ENCODE measurements at regions not wholly inside any gene's neighbourhood (a gene's known extent, or its start where the extent isn't known, plus 50 kb on each side); places are given as distances from the start of the nearest gene placed in this dataset.
"Not testable (repeated sequence)": the region's sequence is repeated elsewhere in the genome, so short reads cannot be mapped to it uniquely, and the experiment has no call there.

DNA sequence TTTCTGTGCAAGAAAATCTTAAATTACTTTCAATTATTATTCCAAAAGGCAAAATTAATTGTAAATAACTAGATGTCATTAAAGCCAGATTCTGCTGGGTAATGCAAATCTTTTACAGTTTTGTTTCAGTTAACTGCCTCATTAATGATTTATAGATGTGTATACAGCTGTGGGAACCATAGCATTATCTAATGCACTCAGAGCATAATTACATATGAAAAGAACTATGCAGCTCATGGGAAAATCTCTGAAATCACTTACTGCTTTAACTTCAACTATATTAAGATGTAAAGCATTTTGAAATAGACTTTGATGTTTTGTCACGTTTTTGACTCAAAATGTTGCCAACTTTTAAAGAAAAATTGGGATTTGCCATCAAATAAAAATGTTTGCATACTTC lies 630.3 kb upstream of the KLHL4 start:
- DNase-seq (ENCODE audit: insufficient read length, low spot score), result no peak
- FAIRE-seq, result no peak
- TF ChIP-seq POLR2A (IDR thresholded peaks at IDR 0.05; ENCODE audit: low read depth, low read length), result no peak

DNA sequence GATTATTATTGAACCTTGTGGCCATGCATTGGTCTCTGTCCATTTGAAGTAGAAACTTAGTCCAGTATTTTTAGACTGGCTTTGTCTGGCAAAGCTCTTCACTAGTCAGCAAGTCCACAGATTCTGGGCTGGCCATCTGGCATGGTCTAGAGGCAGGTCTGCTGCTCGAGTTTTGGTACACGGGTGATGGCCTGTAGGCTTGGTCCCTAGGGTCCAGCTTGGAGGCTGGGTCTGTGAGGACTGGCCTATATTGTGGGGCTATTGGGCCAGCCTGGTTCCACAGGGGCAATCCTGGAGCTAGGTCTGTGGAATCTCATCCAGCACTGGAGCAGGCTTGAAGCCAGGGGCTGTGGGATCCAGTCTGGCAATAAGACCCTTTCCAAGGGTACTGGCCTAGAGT lies 607.6 kb upstream of the KLHL4 start:
- FAIRE-seq (no peak), DNase-seq (ENCODE audit: insufficient read length, low spot score) (no peak)
- TF ChIP-seq POLR2A (IDR thresholded peaks at IDR 0.05; ENCODE audit: low read depth, low read length), result no peak

DNA sequence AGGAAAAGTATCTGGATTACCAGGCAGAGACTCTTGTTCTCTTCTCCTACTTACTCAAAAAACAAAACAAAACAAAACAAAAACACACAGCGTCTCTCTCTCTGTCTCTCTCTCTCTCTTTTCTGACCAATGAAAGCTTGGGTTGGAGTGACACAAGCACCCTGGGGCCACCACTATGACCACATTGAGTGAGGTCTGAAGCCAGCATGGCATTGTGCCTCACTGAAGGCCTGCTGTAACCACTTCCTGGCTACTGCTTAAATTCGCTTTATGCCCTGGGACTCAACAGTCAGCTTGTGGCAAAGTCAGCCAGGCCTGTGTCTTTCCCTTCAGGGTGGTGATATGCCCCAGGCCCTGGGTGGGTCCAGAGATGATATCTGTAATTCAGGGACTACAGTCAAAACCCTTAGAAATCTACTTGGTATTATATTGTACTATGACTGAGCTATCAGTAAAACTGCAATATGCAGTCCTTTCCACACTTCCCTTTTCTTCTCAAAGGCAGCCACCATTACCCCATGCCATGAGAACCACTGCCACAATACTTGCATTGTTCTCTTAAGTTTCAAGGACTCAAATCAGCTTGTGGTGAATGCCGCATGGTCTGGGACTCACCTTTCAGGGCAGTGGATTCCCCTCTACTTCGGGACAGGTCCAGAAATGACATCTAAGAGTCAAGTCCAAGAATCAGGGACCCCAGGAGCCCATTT lies 606.8 kb upstream of the KLHL4 start:
- no peak for DNase-seq (ENCODE audit: insufficient read length, low spot score)
- FAIRE-seq, result no peak
- TF ChIP-seq POLR2A (IDR thresholded peaks at IDR 0.05; ENCODE audit: low read depth, low read length), result no peak

DNA sequence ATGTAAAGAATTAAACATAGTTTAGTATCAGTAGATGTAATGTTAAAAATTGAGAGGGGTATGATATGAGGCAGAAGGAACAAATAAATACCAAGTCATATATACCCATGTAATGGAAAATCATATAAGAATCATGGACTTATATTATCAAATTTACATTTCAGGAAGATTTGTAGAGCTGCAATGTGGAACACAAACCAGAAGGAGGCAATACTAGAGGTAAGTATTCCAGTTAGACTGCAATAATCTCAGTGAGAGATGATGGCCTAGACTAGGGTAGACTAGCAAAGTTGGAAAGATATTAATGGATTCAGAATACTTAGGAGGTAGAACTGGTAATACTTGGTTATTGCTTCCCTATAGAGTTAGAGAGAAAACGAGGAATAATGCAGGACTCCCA lies 603.0 kb upstream of the KLHL4 start:
- TF ChIP-seq POLR2A (IDR thresholded peaks at IDR 0.05; ENCODE audit: low read depth, low read length), result no peak
- no peak for DNase-seq (ENCODE audit: insufficient read length, low spot score)

DNA sequence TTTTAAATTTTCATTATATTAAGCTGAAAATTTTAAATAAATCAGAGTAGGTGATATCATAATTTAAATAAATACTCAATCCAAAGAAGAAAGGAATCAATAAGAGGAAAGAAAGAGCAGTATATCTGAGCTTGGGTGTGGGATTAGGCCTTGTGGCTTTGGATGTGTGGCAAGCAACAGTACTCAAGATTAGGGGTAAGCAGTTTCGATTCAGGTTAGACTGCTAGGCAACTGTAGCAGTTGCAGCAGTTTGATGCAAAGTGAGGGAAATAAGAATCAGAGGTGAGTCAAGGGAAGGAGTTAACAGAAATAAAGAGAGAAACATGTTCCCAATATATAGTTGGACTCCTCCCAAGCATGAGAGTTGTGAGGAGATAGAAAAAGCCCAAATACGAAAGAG lies 599.6 kb upstream of the KLHL4 start:
- no peak for TF ChIP-seq POLR2A (IDR thresholded peaks at IDR 0.05; ENCODE audit: low read depth, low read length)
- FAIRE-seq (no peak), DNase-seq (ENCODE audit: insufficient read length, low spot score) (no peak)

More for the DNA sequence above, 603.0 kb upstream of the KLHL4 start:
- FAIRE-seq, result no peak

DNA sequence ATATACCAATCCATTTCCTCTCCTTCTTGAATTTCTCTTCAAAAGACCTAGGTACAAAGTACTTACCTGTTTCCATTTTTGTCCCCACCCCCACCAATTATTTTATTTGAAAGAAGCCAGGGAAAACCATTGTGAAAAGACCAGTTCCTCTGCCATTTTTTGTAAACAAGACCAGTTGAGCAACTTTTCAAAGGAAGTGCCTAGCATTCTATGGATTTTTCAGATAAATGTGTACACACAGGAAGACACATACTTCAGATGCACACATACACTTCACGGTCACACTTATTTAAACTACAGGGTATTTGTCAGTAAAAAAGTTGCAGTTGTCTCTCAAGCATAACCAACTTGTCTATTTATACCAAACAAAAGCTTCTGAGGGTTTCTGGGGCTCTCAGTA lies 587.2 kb upstream of the KLHL4 start:
- no peak for DNase-seq (ENCODE audit: insufficient read length, low spot score)
- TF ChIP-seq POLR2A (IDR thresholded peaks at IDR 0.05; ENCODE audit: low read depth, low read length), result no peak
- no peak for FAIRE-seq

- no peak for TF ChIP-seq POLR2A (IDR thresholded peaks at IDR 0.05; ENCODE audit: low read depth, low read length)
- no peak for DNase-seq (ENCODE audit: insufficient read length, low spot score)
- FAIRE-seq, result no peak
Observed at GRCh38 chrX:86935988-86936387, 581.6 kb upstream of the KLHL4 start.

GRCh38 chrX:86946569-86946968 lies 571.0 kb upstream of the KLHL4 start:
- DNase-seq (ENCODE audit: insufficient read length, low spot score) (peak; percentile 2), FAIRE-seq (no peak)
- TF ChIP-seq POLR2A (IDR thresholded peaks at IDR 0.05; ENCODE audit: low read depth, low read length), result no peak

GRCh38 chrX:86964321-86964720 lies 553.3 kb upstream of the KLHL4 start:
- DNase-seq (ENCODE audit: insufficient read length, low spot score), result no peak
- no peak for FAIRE-seq
- TF ChIP-seq POLR2A (IDR thresholded peaks at IDR 0.05; ENCODE audit: low read depth, low read length), result no peak

DNA sequence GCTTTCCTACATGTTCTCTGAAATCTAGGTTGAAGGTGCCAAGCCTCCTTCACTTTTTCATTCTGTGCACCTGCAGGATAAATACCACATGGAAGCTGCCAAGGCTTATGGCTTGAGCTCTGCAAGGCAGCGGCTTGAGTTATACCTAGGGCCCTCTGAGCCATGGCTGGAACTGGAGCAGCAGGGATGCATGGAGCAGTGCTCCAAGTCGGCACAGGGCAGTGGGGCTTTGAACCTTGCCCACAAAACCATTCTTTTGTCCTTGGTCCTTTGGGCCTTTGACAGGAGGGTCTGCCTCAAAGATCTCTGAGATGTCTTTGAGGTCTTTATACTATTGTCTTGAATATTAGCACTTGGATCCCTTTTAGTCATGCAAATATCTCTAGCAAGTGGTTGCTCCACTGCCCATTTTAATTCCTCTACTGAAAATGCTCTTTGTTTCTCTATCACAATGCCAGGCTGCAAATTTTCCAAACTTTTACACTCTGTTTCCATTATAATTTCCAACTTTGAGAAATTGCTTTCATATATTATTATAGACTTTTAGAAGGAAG lies 536.2 kb upstream of the KLHL4 start:
- FAIRE-seq, result no peak
- DNase-seq (ENCODE audit: insufficient read length, low spot score), result no peak
- no peak for TF ChIP-seq POLR2A (IDR thresholded peaks at IDR 0.05; ENCODE audit: low read depth, low read length)

DNA sequence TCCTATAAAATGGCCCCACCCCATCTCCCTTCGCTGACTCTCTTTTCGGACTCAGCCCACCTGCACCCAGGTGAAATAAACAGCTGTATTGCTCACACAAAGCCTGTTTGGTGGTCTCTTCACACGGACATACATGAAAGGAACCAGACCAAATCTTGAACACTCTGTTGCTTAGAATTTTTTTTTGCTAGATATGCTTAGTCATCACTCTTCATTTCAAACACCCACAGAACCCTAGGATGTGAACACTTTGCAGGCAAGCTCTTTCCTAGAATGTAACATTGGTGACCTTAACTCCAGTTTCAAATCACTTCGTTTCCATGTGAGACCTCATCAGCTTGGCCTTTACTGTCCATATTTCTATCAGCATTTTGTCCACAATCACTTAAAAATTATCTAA lies 530.3 kb upstream of the KLHL4 start:
- DNase-seq (ENCODE audit: insufficient read length, low spot score); FAIRE-seq: not testable (repeated sequence)

GRCh38 chrX:87003031-87003430 lies 514.6 kb upstream of the KLHL4 start:
- TF ChIP-seq POLR2A (IDR thresholded peaks at IDR 0.05; ENCODE audit: low read depth, low read length), result no peak
- FAIRE-seq (no peak), DNase-seq (ENCODE audit: insufficient read length, low spot score) (no peak)

GRCh38 chrX:87005183-87005582 lies 512.4 kb upstream of the KLHL4 start:
- TF ChIP-seq POLR2A (IDR thresholded peaks at IDR 0.05; ENCODE audit: low read depth, low read length), result no peak
- no peak for FAIRE-seq
- DNase-seq (ENCODE audit: insufficient read length, low spot score), result no peak

DNA sequence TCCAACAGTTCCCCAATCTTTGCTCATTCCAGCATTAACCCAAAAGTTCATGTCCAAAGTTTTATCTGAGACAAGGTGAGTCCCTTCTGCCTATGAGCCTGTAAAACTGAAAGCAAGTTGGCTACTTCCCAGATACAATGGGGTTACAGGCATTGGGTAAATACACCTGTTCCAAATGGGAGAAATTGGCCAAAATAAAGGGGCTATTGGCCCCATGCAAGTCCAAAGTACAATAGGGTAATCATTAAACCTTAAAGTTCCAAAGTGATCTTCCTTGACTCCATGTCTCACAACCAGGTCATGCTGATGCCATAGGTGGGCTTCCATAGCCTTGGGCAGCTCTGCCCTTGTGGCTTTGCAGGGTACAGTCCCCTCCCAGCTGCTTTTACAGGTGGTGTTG lies 511.7 kb upstream of the KLHL4 start:
- DNase-seq (ENCODE audit: insufficient read length, low spot score) (no peak), FAIRE-seq (no peak)
- no peak for TF ChIP-seq POLR2A (IDR thresholded peaks at IDR 0.05; ENCODE audit: low read depth, low read length)

GRCh38 chrX:87006561-87006960 lies 511.0 kb upstream of the KLHL4 start:
- DNase-seq (ENCODE audit: insufficient read length, low spot score) (no peak), FAIRE-seq (no peak)
- no peak for TF ChIP-seq POLR2A (IDR thresholded peaks at IDR 0.05; ENCODE audit: low read depth, low read length)

All from H54 (cell line).